HepG2 (cell line): ENCODE measurements at regions not wholly inside any gene's neighbourhood (a gene's known extent, or its start where the extent isn't known, plus 50 kb on each side); places are given as distances from the start of the nearest gene placed in this dataset.

ENCODE experiments used
- ATAC-seq: fragments of 200-7000 bp; cut with Tn5 transposase; 3 replicates; pipeline ENCODE4 v1.9.1; 2020; ENCODE audit warnings: mild to moderate bottlenecking, moderate library complexity
- BruUV-seq: library from RNA; stranded (reverse); fragments of 400-500 nt; replicated peaks from 2 replicates; lab custom pipeline; 2021; lab: Mats Ljungman, UMichigan
- CTCF ChIA-PET: fragments of 300-600 bp; formaldehyde crosslinking; extraction: SDS; loops from one replicate; lab custom pipeline; 2021; ENCODE audit warnings: low total read pairs, inconsistent platforms, low intra/inter-chr PET ratio; lab: Yijun Ruan, JAX
- POLR2A ChIA-PET: fragments of 350-600 bp; sonication (Branson Sonifier 250); formaldehyde crosslinking; loops from one replicate; lab custom pipeline; 2020; ENCODE audit warnings: antibody characterized with exemption, inconsistent platforms; lab: Yijun Ruan, JAX
- DNase-seq: peaks from one replicate; pipeline ENCODE4 v3.0.0-alpha.2; 2015; ENCODE audit warnings: low spot score
- FAIRE-seq: peaks from 3 replicates; lab custom pipeline; 2011; peaks lifted over from hg19 to GRCh38; lab: Jason Lieb, UNC
- H2AFZ ChIP-seq: one replicate; pipeline ENCODE4 v1.6.1; 2011; ENCODE audit warnings: low read length, inconsistent platforms
- H3K27ac ChIP-seq: fragments of 300-600 bp; 3 replicates; pipeline ENCODE4 v1.8.0; 2011; ENCODE audit warnings: mixed run types, mild to moderate bottlenecking, mixed read lengths, low read length, inconsistent platforms; ENCODE audit not compliant: insufficient read depth; ENCODE audit errors: extremely low read length
- H3K27me3 ChIP-seq, 2 experiments: fragments of 200-600 bp in 1 of 2; 2 replicates in 1 of 2; 3 replicates in 1 of 2; pipeline versions ENCODE4 v1.6.0 to v1.8.0; 2011; ENCODE audit warnings: low read length in 2 of 2, mild to moderate bottlenecking in 2 of 2, moderate library complexity in 2 of 2, inconsistent platforms in 1 of 2; ENCODE audit not compliant: insufficient read depth in 2 of 2, control insufficient read depth in 1 of 2
- H3K36me3 ChIP-seq, 2 experiments: fragments of 200-600 bp in 1 of 2; replicated peaks in 1 of 2; 2 replicates in 1 of 2; 3 replicates in 1 of 2; pipeline versions ENCODE4 v1.5.1 to v1.8.0; 2011; ENCODE audit warnings: low read length in 2 of 2, inconsistent platforms in 1 of 2; ENCODE audit not compliant: insufficient read depth in 2 of 2, control insufficient read depth in 1 of 2
- H3K4me1 ChIP-seq: 2 replicates; pipeline ENCODE4 v1.5.1; 2012; ENCODE audit warnings: low read length, inconsistent platforms; ENCODE audit not compliant: insufficient read depth
- H3K4me2 ChIP-seq: 2 replicates; pipeline ENCODE4 v1.6.0; 2011; ENCODE audit warnings: low read depth, low read length, inconsistent platforms
- H3K4me3 ChIP-seq, 3 experiments: fragments of 200-600 bp in 1 of 3; sonication (generic), shearing (Covaris generic) in 1 of 3; replicated peaks in 1 of 3; 2 replicates each; pipeline ENCODE4 v1.5.1; 2011 to 2016; ENCODE audit warnings: low read length in 3 of 3, inconsistent platforms in 2 of 3, low read depth in 2 of 3, mild to moderate bottlenecking in 2 of 3, control low read depth in 1 of 3, mixed read lengths in 1 of 3; ENCODE audit not compliant: insufficient read depth in 1 of 3
- H3K79me2 ChIP-seq: one replicate; pipeline ENCODE4 v1.6.1; 2011; ENCODE audit warnings: low read length, inconsistent platforms; ENCODE audit not compliant: insufficient read depth
- H3K9ac ChIP-seq: 2 replicates; pipeline ENCODE4 v1.6.0; 2011; ENCODE audit warnings: mild to moderate bottlenecking, low read depth, low read length, inconsistent platforms; ENCODE audit not compliant: insufficient read depth
- H3K9me3 ChIP-seq: 2 replicates; pipeline ENCODE4 v1.5.1; 2012; ENCODE audit warnings: mild to moderate bottlenecking, low read length
- H4K20me1 ChIP-seq: 2 replicates; pipeline ENCODE4 v1.6.0; 2011; ENCODE audit warnings: inconsistent platforms, mild to moderate bottlenecking, low read length, moderate library complexity; ENCODE audit not compliant: insufficient read depth
- ATF7 ChIP-seq, 2 experiments: fragments of 450-650 bp in 1 of 2; sonication (generic) in 1 of 2; formaldehyde crosslinking in 1 of 2; IDR thresholded peaks; 2 replicates each; pipeline versions ENCODE4 v1.4.0 to v1.6.1; 2016 to 2020; ENCODE audit warnings: antibody characterized with exemption in 1 of 2, mild to moderate bottlenecking in 1 of 2, missing genetic modification reagents in 1 of 2
- CEBPB ChIP-seq: IDR thresholded peaks from 2 replicates; pipeline ENCODE4 v1.6.1; 2011; ENCODE audit warnings: low read depth, low read length, improper control_type of control experiment, borderline replicate concordance
- MAFF ChIP-seq: IDR thresholded peaks from 2 replicates; pipeline ENCODE4 v1.6.1; 2011; ENCODE audit warnings: low read depth, low read length, improper control_type of control experiment
- MAFK ChIP-seq, 2 experiments: IDR thresholded peaks in 1 of 2; conservative IDR thresholded peaks in 1 of 2; 2 replicates each; pipeline ENCODE4 v1.6.1; 2011; ENCODE audit warnings: improper control_type of control experiment in 2 of 2, low read length in 2 of 2
- MTF2 ChIP-seq: sonication (generic); formaldehyde crosslinking; IDR thresholded peaks from 2 replicates; pipeline ENCODE4 v1.5.0; 2020; ENCODE audit warnings: missing genetic modification reagents, borderline replicate concordance
- NFKBIZ ChIP-seq: IDR thresholded peaks from 2 replicates; pipeline ENCODE4 v1.6.1; 2018; ENCODE audit warnings: missing genetic modification reagents, missing compliant biosample characterization
- ZBTB34 ChIP-seq: sonication (generic); formaldehyde crosslinking; IDR thresholded peaks from 2 replicates; pipeline ENCODE4 v1.8.0; 2022; ENCODE audit warnings: mild to moderate bottlenecking, missing genetic modification reagents
- WGBS: methylation state at CpG from one replicate; pipeline ENCODE4 v1.1.6; 2017; ENCODE audit warnings: low lambda C conversion rate; 5-methylcytosine and 5-hydroxymethylcytosine counted together
- in situ Hi-C: cut with HindIII; loops from 2 replicates; pipeline ENCODE4 v1.10.0; 2017; ENCODE audit warnings: low pct_unique_long_range_greater_than_20kb; ENCODE audit not compliant: extremely low pct_ligation_motif_present
- intact Hi-C: fragments of 100-400 bp; cut with micrococcal nuclease; formaldehyde crosslinking; loops from one replicate; pipeline ENCODE4 v1.10.0; 2022; ENCODE audit not compliant: unreplicated experiment

GRCh38 chr2:189274361-189274760 lies 94.8 kb upstream of the COL5A2 start:
- in situ Hi-C loops (no loop called here), intact Hi-C loops (no loop called here)
- ChIA-PET POLR2A (no interaction called here), CTCF (no interaction called here)
- ATAC-seq (no peak), FAIRE-seq (no peak), DNase-seq (no peak)
- TF ChIP-seq MTF2 (CRISPR knock-in tag) (no peak), MAFF (peak; percentile 69), ZBTB34 (CRISPR knock-in tag) (no peak), MAFK (conservative IDR thresholded peaks at IDR 0.05 in 1 of 2, IDR thresholded peaks at IDR 0.05 in 1 of 2; ENCODE audit: low read length in 2 of 2) (peak; percentile 35 to 75; a peak in 3 of 4 replicates), ATF7 (IDR thresholded peaks at IDR 0.05) (no peak), ATF7 (CRISPR knock-in tag; IDR thresholded peaks at IDR 0.05) (no peak)
- no peak overlapping the region for H2AFZ ChIP-seq
- H4K20me1 ChIP-seq: no peaks in the 10 kb centered on the region
- no peak overlapping the region for H3K27ac ChIP-seq
- no peak overlapping the region for H3K4me3 ChIP-seq
- H3K79me2 ChIP-seq: no peaks in the 10 kb centered on the region
- H3K36me3 ChIP-seq: no peaks in the 10 kb centered on the region
- BruUV-seq: no TSS peak
- H3K4me1 ChIP-seq: no peaks in the 10 kb centered on the region
- no peaks in the 10 kb centered on the region for H3K9me3 ChIP-seq
- no peak overlapping the region for H3K9ac ChIP-seq
- no peaks in the 10 kb centered on the region for H3K27me3 ChIP-seq
- H3K4me2 ChIP-seq: no peak overlapping the region

GRCh38 chr2:189276277-189276676 lies 96.7 kb upstream of the COL5A2 start:
- Histone ChIP-seq H3K4me1 (no peaks in the 10 kb centered on the region), H3K9ac (no peak overlapping the region), H3K27me3 (no peaks in the 10 kb centered on the region), H2AFZ (no peak overlapping the region), H3K36me3 (no peaks in the 10 kb centered on the region), H3K4me2 (no peak overlapping the region), H3K27ac (no peak overlapping the region), H3K9me3 (no peaks in the 10 kb centered on the region), H3K4me3 (no peak overlapping the region), H4K20me1 (no peaks in the 10 kb centered on the region), H3K79me2 (no peaks in the 10 kb centered on the region)
- CTCF ChIA-PET: no interaction called here
- in situ Hi-C loops (no loop called here), intact Hi-C loops (no loop called here)
- WGBS: 4% methylated on average over 2 of the region's 2 CpGs
- ATAC-seq (no peak), FAIRE-seq (no peak), DNase-seq (no peak)
- POLR2A ChIA-PET: no interaction called here
- BruUV-seq: no TSS peak
- TF ChIP-seq NFKBIZ (CRISPR knock-in tag) (no peak), CEBPB (peak; percentile 47; the same call in 1 of the 2 replicates)
